ENCODE measurements at regions not wholly inside any gene's neighbourhood (a gene's known extent, or its start where the extent isn't known, plus 50 kb on each side); places are given as distances from the start of the nearest gene placed in this dataset.

GRCh38 chr20:7432612-7433011, 507.6 kb downstream of the HAO1 start:
- no peak for DNase-seq

GRCh38 chr20:7437311-7437710, 502.9 kb downstream of the HAO1 start:
- no peak for DNase-seq

GRCh38 chr20:7449269-7449668, 491.0 kb downstream of the HAO1 start:
- DNase-seq, result no peak

GRCh38 chr20:7452890-7453289, 487.4 kb downstream of the HAO1 start:
- no peak for DNase-seq

- no peak for DNase-seq
Observed at GRCh38 chr20:7454047-7454446, 486.2 kb downstream of the HAO1 start.

- DNase-seq, result no peak
Observed at GRCh38 chr20:7458459-7458858, 481.8 kb downstream of the HAO1 start.

- no peak for DNase-seq
Observed at GRCh38 chr20:7459083-7459482, 481.2 kb downstream of the HAO1 start.

GRCh38 chr20:7463290-7463689, 477.0 kb downstream of the HAO1 start:
- DNase-seq, result no peak

GRCh38 chr20:7470912-7471311, 469.3 kb downstream of the HAO1 start:
- no peak for DNase-seq

GRCh38 chr20:7490288-7490687, 450.0 kb downstream of the HAO1 start:
- no peak for DNase-seq

- no peak for DNase-seq
Observed at GRCh38 chr20:7492257-7492656, 448.0 kb downstream of the HAO1 start.

GRCh38 chr20:7493311-7493710, 446.9 kb downstream of the HAO1 start:
- DNase-seq, result no peak

GRCh38 chr20:7496394-7496991, 443.8 kb downstream of the HAO1 start:
- no peak for DNase-seq

- no peak for DNase-seq
Observed at GRCh38 chr20:7497985-7498384, 442.3 kb downstream of the HAO1 start.

GRCh38 chr20:7499201-7499600, 441.1 kb downstream of the HAO1 start:
- no peak for DNase-seq

GRCh38 chr20:7500231-7500663, 440.0 kb downstream of the HAO1 start:
- peak in 1 of 6 experiments; percentile 0 for DNase-seq

- DNase-seq, result no peak
Observed at GRCh38 chr20:7503501-7503900, 436.8 kb downstream of the HAO1 start.

GRCh38 chr20:7505152-7505834, 435.0 kb downstream of the HAO1 start:
- no peak for DNase-seq

GRCh38 chr20:7505835-7506221, 434.4 kb downstream of the HAO1 start:
- DNase-seq, result no peak

GRCh38 chr20:7516621-7517111, 423.6 kb downstream of the HAO1 start:
- DNase-seq, result no peak

- no peak for DNase-seq
Observed at GRCh38 chr20:7520361-7520760, 419.9 kb downstream of the HAO1 start.

GRCh38 chr20:7523288-7523687, 417.0 kb downstream of the HAO1 start:
- no peak for DNase-seq

GRCh38 chr20:7540018-7540417, 400.2 kb downstream of the HAO1 start:
- DNase-seq, result no peak

GRCh38 chr20:7540923-7541322, 399.3 kb downstream of the HAO1 start:
- no peak for DNase-seq

- no peak for DNase-seq
Observed at GRCh38 chr20:7571101-7571500, 369.2 kb downstream of the HAO1 start.

Measured in stimulated activated naive CD4-positive, alpha-beta T cell (primary cell).